NCI-H2196 treated with DMSO at 0.1 percent for 48 hours (cell line): ENCODE measurements at regions not wholly inside any gene's neighbourhood (a gene's known extent, or its start where the extent isn't known, plus 50 kb on each side); places are given as distances from the start of the nearest gene placed in this dataset.
"Not testable (repeated sequence)": the region's sequence is repeated elsewhere in the genome, so short reads cannot be mapped to it uniquely, and the experiment has no call there.

Experiments used
- DNase-seq: peaks from one replicate; lab custom pipeline; 2025; ENCODE audit not compliant: unreplicated experiment; lab: John Stamatoyannopoulos, UW

- DNase-seq: no peak
Measured at GRCh38 chr15:39016706-39017105, 452.1 kb upstream of the RASGRP1 start.

- no peak for DNase-seq
Measured at GRCh38 chr15:39018966-39019365, 454.4 kb upstream of the RASGRP1 start.

- no peak for DNase-seq
Measured at GRCh38 chr15:39021341-39021740, 456.7 kb upstream of the RASGRP1 start.

- no peak for DNase-seq
Measured at GRCh38 chr15:39022532-39023305, 458.1 kb upstream of the RASGRP1 start.

GRCh38 chr15:39025321-39025720 is 460.7 kb upstream of the RASGRP1 start:
- DNase-seq: no peak

GRCh38 chr15:39025881-39026280 is 461.3 kb upstream of the RASGRP1 start:
- no peak for DNase-seq

GRCh38 chr15:39028069-39028468 is 463.5 kb upstream of the RASGRP1 start:
- no peak for DNase-seq

GRCh38 chr15:39029741-39030140 is 465.1 kb upstream of the RASGRP1 start:
- DNase-seq: no peak

- no peak for DNase-seq
Measured at GRCh38 chr15:39030291-39031070, 465.9 kb upstream of the RASGRP1 start.

- no peak for DNase-seq
Measured at GRCh38 chr15:39031596-39031995, 467.0 kb upstream of the RASGRP1 start.

- DNase-seq: no peak
Measured at GRCh38 chr15:39034816-39035215, 470.2 kb upstream of the RASGRP1 start.

- not testable (repeated sequence) for DNase-seq
Measured at GRCh38 chr15:39037611-39038010, 473.0 kb upstream of the RASGRP1 start.

GRCh38 chr15:39040861-39041260 is 476.2 kb upstream of the RASGRP1 start:
- no peak for DNase-seq

GRCh38 chr15:39041979-39042495 is 477.4 kb upstream of the RASGRP1 start:
- DNase-seq: no peak

- no peak for DNase-seq
Measured at GRCh38 chr15:39051626-39052322, 487.2 kb upstream of the RASGRP1 start.

- no peak for DNase-seq
Measured at GRCh38 chr15:39052323-39052705, 487.7 kb upstream of the RASGRP1 start.

GRCh38 chr15:39053480-39053879 is 488.9 kb upstream of the RASGRP1 start:
- DNase-seq: no peak

GRCh38 chr15:39054128-39054732 is 489.6 kb upstream of the RASGRP1 start:
- DNase-seq: no peak

GRCh38 chr15:39056357-39056756 is 491.7 kb upstream of the RASGRP1 start:
- DNase-seq: no peak

- DNase-seq: no peak
Measured at GRCh38 chr15:39058351-39059131, 493.9 kb upstream of the RASGRP1 start.
